ENCODE measurements at regions not wholly inside any gene's neighbourhood (a gene's known extent, or its start where the extent isn't known, plus 50 kb on each side); places are given as distances from the start of the nearest gene placed in this dataset.
"Not testable (repeated sequence)": the region's sequence is repeated elsewhere in the genome, so short reads cannot be mapped to it uniquely, and the experiment has no call there.

GRCh38 chr9:86600977-86601376 lies 246.8 kb upstream of the TUT7 start:
- no peak for DNase-seq

- no peak for DNase-seq
Observed at GRCh38 chr9:86600291-86600690, 246.1 kb upstream of the TUT7 start.

GRCh38 chr9:86599561-86599960 lies 245.4 kb upstream of the TUT7 start:
- DNase-seq, result no peak

DNA sequence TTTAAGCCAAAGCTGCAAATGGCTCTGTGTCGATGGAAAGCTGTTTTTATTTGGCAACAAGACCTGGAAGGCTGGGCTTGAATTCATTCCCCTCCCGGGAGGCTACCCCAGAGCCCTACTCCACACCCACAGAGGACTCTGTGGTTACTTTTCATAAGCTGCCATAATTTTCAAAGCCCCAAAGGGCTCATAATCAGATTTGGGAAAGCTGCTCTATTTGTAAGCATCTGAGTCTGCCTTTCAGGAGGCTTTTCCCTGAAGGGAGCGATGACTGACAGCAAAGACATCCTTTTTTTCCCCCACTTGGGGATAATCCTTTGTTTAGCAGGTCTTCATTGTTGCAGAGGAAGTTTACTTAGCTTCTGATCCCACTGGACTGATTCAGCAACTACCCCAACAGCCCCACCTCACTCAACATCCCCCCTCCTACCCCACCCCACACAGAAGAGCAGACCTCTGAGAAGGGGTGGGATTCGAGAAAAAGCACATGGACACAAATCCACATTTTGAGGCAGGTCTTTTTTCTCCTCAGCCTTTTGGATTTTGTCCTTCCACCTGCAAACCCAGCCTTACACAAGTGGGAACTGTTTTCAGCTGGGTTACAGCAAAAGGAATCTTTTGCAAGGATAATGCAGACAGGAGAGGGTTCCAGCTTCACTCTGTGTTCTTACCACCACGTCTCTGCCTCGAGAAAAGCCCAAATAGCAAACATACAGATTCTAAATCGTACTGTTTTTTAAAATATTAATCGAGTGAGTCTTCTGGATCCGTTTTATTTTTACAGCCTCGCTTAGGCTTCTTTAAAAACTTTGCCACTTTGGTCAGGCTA lies 244.4 kb upstream of the TUT7 start:
- DNase-seq, result no peak

DNA sequence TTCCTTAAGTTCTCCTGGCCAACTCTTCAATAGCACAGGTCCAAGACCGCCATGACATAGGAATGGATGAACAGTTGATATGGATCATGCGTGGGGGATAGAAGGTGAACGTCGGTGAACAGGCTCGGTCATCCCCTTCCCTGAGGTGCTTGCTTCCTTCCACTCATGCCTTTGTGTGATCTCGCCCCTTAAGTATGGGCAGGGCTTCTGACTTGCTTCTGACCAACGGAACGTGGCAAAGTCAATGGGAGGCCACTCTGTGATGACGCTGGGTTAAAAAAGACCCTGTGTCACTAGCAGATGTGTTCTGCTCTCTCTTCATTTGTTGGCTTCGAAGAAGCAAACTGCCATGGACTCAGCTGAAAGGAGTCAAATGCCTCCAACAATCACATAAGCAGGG lies 240.5 kb upstream of the TUT7 start:
- DNase-seq, result no peak

DNA sequence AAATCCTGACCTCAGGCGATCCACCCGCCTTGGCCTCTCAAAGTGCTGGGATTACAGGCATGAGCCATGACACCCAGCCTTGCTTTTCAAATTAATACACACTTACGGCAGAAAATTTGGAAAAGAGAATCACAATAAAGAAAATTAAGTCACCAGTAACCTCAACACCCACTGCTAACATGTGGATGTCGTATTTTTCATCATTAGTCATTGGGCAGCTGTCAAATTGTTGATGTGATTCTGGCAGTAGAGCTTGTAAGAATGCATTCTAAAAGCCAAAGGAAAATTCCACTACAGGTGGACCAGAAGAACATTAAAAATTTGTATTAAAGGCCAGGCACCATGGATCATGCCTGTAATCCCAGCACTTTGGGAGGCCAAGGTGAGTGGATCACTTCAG lies 237.3 kb upstream of the TUT7 start:
- no peak for DNase-seq

DNA sequence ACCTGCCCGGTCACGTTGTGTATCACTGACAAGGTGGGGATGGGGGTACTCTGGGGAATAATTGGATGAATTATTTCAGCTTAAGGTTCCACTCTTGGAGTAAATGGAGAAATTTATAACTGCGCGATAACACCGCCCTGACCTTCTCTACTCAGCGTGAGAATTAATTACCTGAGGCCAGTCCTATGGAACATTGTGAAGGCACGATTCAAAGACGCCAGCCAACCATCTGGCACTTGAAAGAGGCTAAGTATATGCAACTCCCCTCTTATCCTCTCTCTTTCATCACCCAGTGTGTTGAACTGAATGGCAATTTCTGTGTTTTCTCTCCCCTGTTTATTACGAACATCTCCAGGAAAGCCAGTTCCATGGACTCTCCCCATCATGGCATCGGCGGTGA lies 235.5 kb upstream of the TUT7 start:
- no peak for DNase-seq

GRCh38 chr9:86589273-86589672 lies 235.1 kb upstream of the TUT7 start:
- DNase-seq, result no peak

DNA sequence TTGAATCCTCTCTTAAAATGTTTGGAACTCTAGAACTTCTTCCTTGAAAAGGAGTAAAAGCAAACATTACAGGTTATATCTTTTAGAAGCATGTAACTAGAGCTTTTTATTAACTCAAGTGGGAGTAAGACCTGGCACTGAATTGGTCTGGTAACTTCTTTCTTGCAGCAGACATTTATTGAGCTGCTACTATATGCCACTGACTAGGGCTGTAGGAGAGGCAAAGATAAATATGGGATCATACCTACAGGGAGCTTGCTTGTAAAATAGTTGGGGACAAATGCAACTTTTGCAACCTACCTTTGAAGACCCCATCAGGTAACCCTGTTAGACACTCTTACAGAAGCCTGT lies 231.9 kb upstream of the TUT7 start:
- no peak for DNase-seq

DNA sequence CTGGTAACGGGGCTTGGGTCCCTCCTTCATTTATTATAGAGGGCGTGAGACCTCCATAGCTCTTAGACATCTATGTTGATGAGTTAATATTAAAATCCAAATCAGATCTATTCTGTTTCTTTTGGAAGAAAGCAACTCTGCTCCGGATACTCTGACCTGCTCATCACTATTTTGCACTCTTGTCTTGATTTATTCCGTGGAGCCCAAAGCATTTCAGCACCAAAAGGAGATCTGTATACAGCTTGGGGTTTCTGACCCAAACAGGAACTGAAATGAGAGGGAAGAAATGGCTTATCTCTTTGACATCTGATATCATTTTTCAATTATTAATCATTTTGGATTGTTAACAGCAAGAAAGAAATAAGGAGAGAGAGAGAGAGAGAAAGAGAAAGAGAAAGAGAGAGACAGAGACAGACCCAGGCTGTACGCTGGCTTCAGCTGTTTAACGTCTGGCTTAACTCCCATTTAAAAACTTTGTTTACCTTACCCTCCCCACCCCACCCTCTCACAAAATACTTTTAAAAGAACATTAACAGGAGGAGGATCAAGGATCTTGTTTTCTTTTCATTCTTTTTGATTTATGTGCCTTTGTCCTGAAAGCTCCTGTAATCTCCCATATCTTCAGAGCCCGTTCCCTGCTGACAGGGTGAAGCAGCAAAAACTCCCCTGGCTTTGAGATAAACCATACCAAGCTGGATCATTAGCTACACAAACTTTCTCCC lies 231.4 kb upstream of the TUT7 start:
- DNase-seq, result no peak

GRCh38 chr9:86580688-86581087 lies 226.5 kb upstream of the TUT7 start:
- DNase-seq, result no peak

DNA sequence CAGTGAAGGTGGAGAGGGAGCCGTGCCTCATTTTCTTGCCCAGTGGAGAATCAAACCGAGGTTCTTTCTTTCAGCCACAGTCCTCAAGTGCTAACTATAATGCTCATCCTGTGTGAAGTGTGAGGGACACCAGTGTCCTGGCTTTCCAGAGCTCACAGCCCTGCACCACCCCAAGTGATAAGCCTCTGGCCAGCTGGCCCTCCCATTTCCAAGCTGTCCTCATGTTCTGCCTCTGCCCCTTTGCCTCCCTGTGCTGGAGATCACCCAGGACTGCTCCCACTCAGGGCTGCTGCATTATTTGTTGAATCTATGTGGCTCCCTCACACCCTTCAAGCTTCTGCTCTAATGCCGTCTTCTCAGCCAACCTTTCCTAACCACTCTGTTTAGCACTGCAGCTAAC lies 224.5 kb upstream of the TUT7 start:
- DNase-seq, result no peak

- DNase-seq, result no peak
Observed at GRCh38 chr9:86577420-86578333, 223.5 kb upstream of the TUT7 start.

GRCh38 chr9:86575825-86576525 lies 221.8 kb upstream of the TUT7 start:
- DNase-seq, result no peak

- DNase-seq, result no peak
Observed at GRCh38 chr9:86575137-86575536, 220.9 kb upstream of the TUT7 start.

DNA sequence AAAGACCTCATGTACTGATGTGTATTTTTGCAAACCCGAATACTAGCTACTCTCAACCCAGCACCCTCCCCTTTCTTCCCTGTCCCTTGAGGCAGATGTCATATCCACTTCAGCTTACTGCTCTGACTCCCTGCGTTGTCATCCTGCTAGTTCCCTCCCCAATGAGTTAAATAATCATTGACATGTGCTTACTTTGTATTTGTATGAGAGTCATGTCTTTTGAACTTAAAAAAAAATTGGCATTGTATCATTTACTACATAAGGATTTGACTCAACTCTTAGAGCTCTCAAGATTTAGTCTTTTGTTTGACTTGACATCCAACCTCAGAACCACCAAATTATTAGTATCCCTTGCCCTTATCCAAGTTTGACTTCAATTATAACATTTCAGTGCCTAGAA lies 219.7 kb upstream of the TUT7 start:
- no peak for DNase-seq

GRCh38 chr9:86572904-86573303 lies 218.7 kb upstream of the TUT7 start:
- DNase-seq, result no peak

GRCh38 chr9:86565603-86566002 lies 211.4 kb upstream of the TUT7 start:
- not testable (repeated sequence) for DNase-seq

DNA sequence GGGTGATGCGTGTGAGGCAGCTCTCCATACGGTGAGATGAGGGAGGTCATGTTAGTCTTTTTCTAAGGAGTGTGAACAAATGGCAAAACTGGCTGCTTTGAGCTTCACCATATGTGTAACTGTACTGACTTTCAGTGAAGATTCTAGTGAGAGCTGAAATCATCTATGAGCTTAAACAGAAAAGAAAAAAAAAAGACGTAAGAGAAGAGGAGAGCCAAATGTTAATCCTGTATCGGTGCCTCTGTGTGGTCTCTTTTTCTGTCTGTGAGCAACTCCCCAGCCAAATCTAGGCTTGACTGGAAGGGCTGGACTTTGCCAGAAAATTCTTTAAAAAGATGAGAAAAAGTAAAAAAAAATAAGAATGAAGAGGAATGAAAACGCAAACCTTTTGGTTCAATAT lies 209.7 kb upstream of the TUT7 start:
- DNase-seq, result no peak

DNA sequence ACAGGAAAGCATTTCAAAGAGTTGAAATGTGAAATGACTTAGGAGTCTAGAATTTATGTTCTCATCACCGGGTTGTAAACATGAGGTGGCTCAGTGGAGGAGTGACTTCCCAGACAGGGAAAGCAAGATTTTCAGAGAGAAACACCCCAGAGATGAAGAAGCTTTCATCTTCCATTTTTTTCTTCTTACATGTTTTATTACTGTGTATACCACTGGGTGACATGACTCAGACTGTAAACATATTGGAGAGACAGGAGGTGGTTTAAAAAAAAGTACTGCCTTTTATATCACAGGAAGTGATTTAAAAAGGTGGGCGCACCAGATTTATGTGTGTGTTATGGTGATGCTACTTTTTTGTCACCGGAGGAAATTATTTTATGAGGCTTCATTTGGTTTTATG lies 209.1 kb upstream of the TUT7 start:
- DNase-seq, result no peak

DNA sequence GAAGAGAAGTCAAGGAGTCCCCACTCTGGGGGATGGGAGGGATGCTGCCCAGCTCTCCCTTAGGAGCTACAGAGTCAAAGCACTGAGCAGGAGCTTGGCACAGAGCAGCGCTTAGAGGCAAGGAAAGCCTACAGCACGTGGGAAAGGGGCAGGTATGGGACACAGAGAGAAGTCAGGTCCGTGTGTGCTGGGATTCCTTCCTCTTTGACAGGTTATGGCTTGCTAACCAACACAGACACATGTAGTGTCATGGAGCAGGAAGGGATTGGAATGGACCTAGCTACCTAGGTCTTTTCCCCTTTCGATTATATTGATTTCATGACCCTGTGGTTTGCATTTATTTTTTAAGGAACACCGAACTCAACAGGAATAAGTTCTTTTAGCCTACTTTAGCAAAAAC lies 208.5 kb upstream of the TUT7 start:
- no peak for DNase-seq

GRCh38 chr9:86557918-86558317 lies 203.7 kb upstream of the TUT7 start:
- DNase-seq, result no peak
